ENCODE measurements at regions not wholly inside any gene's neighbourhood (a gene's known extent, or its start where the extent isn't known, plus 50 kb on each side); places are given as distances from the start of the nearest gene placed in this dataset.

GRCh38 chr11:25317216-25317615 is 820.4 kb downstream of the LUZP2 start:
- POLR2A ChIA-PET, result no interaction called here
- CTCF ChIA-PET, result no interaction called here

DNA sequence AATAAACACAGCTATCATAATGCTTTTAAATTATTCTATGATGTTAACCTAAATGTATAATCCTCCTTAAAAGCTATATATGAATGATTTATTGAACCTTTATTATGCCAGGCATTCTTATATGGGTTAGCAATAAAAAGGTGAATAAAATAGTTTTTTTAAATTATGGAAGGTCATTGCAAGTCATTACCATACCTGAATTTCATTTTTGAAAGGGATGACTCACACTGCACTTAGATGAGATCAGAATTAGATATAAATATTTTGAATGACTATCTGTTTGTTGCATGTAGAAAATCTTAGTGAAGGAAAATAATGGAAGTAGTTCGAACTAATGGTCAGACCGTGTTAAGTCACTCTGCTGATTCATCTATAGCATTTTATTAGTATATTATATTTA is 822.3 kb downstream of the LUZP2 start:
- ChIA-PET CTCF (no interaction called here), POLR2A (no interaction called here)

- ChIA-PET CTCF (no interaction called here), POLR2A (no interaction called here)
Observed at GRCh38 chr11:25327656-25328055, 830.8 kb downstream of the LUZP2 start.

GRCh38 chr11:25339281-25339680 is 842.4 kb downstream of the LUZP2 start:
- CTCF ChIA-PET, result no interaction called here
- POLR2A ChIA-PET, result no interaction called here

DNA sequence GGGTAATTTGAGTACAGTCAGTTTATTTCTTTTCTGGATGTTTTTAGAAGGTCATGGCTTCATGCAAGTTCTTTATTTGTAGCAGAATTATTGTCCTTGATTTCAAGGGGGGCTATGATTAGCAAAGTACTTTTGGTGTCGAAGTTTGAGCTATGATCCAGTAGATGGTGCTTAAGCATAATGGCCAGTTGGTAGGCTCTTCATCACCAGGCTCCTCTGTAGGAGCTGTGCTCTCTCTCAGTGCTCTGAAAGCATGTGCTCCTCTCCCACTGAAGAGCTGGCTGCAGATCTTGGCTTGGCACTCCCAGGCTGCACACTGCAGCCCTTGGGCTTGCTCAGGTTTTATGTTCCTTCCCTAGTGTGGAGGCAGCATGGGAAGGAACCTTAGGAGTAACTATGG is 852.7 kb downstream of the LUZP2 start:
- ChIA-PET CTCF (no interaction called here), POLR2A (no interaction called here)

- POLR2A ChIA-PET, result no interaction called here
- CTCF ChIA-PET, result no interaction called here
Observed at GRCh38 chr11:25350899-25351803, 854.3 kb downstream of the LUZP2 start.

DNA sequence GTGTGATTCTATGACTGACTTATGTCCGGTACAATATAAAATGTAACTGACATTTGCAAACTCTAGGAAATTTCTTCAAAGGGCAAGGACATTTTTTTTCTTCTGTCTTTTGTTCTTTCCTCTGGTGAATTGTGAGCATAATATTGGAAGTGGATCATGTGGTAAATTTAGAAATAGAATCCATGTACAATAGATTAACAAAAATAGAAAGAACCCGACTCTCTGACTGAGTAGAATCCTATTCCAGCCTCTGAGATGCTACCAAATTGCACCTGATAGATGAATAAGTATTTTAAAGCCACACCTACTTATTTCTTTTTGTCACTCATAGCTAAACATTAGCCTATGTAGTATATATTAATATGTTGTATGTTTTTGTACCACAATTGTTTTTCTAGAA is 860.3 kb downstream of the LUZP2 start:
- POLR2A ChIA-PET, result no interaction called here

DNA sequence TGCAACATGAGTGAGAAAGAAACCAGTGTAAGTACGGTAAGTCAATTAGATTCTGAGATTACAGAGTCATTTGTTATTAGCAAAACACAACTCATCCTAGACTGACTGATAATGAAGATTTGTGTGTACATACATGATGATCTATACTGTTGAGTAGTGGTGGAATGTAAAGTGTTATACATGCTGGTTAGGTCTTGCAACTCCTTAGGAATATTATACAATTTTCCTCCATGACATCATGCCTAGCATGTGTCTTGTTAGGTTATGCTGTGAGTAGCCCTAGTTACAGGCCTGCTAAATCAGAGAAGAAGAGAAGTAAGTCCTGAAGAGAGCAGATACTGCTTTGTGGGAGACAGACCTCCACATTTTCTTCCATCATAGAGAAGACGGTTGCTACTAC is 880.6 kb downstream of the LUZP2 start:
- ChIA-PET POLR2A (no interaction called here), CTCF (no interaction called here)

More for the DNA sequence above, 860.3 kb downstream of the LUZP2 start:
- CTCF ChIA-PET, result no interaction called here

DNA sequence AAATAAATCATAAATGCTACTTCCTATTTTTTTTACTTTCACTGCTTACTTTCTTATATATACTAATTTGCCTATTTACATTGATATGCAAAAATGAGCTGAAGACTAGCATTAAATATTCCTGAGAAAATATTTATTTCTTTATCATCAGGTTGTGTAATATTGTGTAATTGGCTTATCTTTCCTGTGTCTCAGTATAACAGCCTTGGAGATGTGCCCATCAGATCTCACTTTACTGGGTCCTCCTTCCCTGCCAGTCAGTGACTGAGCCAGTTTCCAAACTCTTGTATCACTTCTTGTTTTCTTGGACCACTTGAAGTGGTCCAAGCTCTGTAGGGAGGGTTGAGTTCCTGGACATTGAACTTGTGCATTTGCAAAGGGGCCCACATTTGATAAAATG is 900.0 kb downstream of the LUZP2 start:
- POLR2A ChIA-PET, result no interaction called here
- CTCF ChIA-PET, result no interaction called here

GRCh38 chr11:25408146-25408545 is 911.3 kb downstream of the LUZP2 start:
- ChIA-PET POLR2A (no interaction called here), CTCF (no interaction called here)

DNA sequence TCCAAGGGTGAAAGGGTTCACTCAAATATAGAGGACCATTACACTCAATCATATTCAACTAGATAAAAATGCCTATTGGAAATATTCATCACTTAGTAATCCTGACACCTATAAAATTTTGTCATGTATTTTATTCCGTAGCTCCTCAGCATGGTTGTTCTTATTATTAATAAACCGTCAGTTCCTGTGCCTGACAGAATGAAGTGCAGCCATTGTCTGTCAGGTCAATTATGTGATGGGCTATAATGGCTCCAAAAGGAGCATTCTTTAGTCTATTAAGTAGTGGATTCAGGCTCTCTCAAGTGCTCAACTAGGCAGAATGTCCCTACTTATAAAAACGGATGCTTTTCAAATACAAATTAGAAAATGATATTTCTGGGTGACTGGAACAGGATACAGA is 916.1 kb upstream of the ANO3 start:
- ChIA-PET POLR2A (no interaction called here), CTCF (no interaction called here)

- ChIA-PET POLR2A (no interaction called here), CTCF (no interaction called here)
Observed at GRCh38 chr11:25423436-25424199, 908.3 kb upstream of the ANO3 start.

DNA sequence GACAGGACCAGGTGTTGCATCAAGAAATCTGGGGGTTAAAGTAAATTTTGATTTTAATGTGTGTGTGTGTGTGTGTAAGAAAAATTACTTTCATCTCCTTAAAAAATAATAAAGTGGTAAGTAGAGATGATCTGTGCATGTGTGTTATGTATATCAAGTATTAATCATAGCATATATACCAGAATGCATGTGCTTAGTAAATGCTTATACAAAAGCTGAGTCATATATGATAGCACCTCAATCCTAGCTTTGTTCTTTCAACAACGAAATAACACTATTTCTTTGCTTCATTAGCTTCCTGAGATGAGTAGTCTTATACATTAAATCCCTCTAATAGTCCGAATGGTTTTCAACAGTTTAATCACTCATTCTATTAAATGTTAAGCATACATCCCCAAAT is 899.6 kb upstream of the ANO3 start:
- CTCF ChIA-PET, result no interaction called here
- POLR2A ChIA-PET, result no interaction called here

DNA sequence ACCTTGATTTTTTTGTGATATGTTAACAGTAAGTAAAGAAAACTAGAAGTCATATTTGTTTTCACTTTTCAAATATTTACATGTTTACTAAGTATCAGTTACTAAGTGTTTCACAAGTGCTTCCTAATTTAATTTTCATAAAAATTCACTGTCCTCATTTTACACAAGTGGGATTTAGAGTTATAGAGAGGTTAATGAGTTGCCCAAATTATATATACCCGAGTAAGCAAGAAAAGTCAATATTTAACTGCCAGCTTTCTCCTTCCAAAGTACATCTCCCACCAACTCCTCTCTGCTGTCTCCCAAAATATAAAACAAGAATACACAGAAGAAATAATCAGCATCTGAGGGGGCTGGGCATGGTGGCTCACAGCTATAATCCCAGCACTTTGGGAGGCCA is 896.7 kb upstream of the ANO3 start:
- ChIA-PET POLR2A (no interaction called here), CTCF (no interaction called here)

DNA sequence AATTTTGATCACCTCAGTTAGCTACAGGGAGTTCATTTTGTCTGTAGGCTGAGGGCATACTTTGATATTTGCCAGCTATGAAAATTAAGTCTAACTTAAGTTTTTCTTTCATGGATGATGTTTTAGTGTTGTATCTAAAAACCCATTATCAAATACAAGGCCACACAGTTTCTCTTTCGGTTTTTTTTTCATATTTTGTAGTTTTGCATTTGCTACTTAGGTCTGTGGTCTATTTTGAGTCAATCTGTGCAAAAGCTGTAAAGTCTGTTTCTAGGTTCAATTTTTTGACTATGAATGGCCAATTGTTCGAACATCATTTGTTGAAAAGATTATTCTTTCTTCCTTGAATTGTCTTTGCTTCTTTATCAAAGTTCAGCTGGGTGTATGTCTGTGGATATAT is 895.6 kb upstream of the ANO3 start:
- CTCF ChIA-PET, result no interaction called here
- POLR2A ChIA-PET, result no interaction called here

- ChIA-PET POLR2A (no interaction called here), CTCF (no interaction called here)
Observed at GRCh38 chr11:25441421-25441820, 890.5 kb upstream of the ANO3 start.

GRCh38 chr11:25449091-25449490 is 882.8 kb upstream of the ANO3 start:
- CTCF ChIA-PET, result no interaction called here
- POLR2A ChIA-PET, result no interaction called here

DNA sequence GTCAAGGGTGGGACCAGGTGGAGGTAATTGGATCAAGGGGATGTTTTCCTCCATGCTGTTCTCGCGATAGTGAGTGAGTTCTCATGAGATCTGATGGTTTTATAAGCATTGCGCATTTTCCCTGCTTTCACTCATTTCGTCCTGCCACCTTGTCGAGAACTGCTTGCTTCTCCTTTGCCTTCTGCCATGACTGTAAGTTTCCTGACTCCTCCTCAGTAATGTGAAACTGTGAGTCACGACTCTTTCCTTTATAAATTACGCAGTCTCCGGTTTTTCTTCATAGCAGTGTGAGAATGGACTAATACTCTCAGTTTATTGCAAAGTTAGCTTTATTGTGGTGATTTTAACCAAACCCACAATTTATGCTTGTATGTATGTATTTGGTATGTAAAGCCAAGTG is 878.5 kb upstream of the ANO3 start:
- CTCF ChIA-PET, result no interaction called here
- POLR2A ChIA-PET, result no interaction called here

- ChIA-PET POLR2A (no interaction called here), CTCF (no interaction called here)
Observed at GRCh38 chr11:25456211-25456610, 875.7 kb upstream of the ANO3 start.

DNA sequence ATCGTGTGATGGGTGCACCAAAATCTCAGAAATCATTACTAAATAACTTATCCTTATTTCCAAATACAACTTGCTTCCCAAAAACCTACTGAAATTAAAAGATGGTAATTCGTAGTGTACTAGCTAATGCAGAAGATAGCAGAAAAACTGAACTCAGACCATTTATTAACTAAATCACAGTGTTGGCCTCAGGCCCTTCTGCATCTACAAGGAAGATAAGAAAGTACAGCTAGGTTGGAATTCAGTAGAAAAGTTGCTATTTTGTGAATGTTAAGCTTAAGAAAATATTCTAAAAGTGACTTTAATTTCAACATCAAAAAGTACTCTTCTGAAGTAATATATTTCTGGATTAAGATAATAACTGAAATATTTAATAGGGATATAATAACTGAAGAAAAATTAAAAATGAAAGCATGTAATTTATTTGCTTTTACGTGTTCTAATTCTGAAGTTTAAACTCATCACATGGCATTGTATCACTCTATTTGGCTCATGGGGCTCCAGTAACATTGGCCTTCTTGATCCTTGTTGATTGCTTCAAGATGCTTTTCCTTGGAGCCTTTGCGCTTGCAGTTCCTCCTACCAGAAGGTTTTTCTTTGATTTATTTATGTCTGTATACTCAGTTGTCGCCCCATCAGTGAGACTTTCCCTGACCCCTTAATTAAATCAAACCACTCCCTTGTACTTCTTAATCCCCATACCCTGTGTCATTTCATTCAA is 847.9 kb upstream of the ANO3 start:
- ChIA-PET POLR2A (no interaction called here), CTCF (no interaction called here)

GRCh38 chr11:25485315-25485714 is 846.6 kb upstream of the ANO3 start:
- ChIA-PET POLR2A (no interaction called here), CTCF (no interaction called here)

Data from activated CD8-positive, alpha-beta memory T cell treated with anti-CD3 and anti-CD28 coated beads for 36 hours (primary cell).